WERI-Rb-1 (cell line): ENCODE measurements at regions not wholly inside any gene's neighbourhood (a gene's known extent, or its start where the extent isn't known, plus 50 kb on each side); places are given as distances from the start of the nearest gene placed in this dataset.

Source experiments
- DNase-seq: peaks from one replicate; pipeline ENCODE4 v3.0.0-alpha.2; 2020
- H3K27ac ChIP-seq: fragments of 250-450 bp; sonication (Bioruptor Pico); 2 replicates; pipeline ENCODE4 v1.5.1; 2020; ENCODE audit warnings: mild to moderate bottlenecking, moderate library complexity
- H3K27me3 ChIP-seq: fragments of 250-450 bp; sonication (Bioruptor Pico); 2 replicates; pipeline ENCODE4 v1.5.1; 2021; ENCODE audit warnings: mild to moderate bottlenecking, low read depth, moderate library complexity; ENCODE audit not compliant: insufficient read depth, severe bottlenecking
- H3K36me3 ChIP-seq: fragments of 250-450 bp; sonication (Bioruptor Pico); 2 replicates; pipeline ENCODE4 v1.5.1; 2020; ENCODE audit warnings: mild to moderate bottlenecking, moderate library complexity
- H3K4me3 ChIP-seq: 2 replicates; pipeline ENCODE4 v1.5.1; 2011; ENCODE audit warnings: low read depth, mild to moderate bottlenecking, control low read depth, low read length
- H3K9me3 ChIP-seq: fragments of 250-450 bp; sonication (Bioruptor Pico); 2 replicates; pipeline ENCODE4 v1.5.1; 2021; ENCODE audit warnings: mild to moderate bottlenecking, moderate library complexity; ENCODE audit not compliant: severe bottlenecking
- CTCF ChIP-seq: IDR thresholded peaks from 2 replicates; pipeline ENCODE4 v1.5.1; 2011; ENCODE audit warnings: low read depth, mild to moderate bottlenecking, control low read depth, inconsistent platforms, low read length

- DNase-seq, result no peak
- no peak overlapping the region for H3K27ac ChIP-seq
- TF ChIP-seq CTCF, result no peak
These were observed 217.3 kb upstream of the IL12B start for GRCh38 chr5:159547466-159548195.

GRCh38 chr5:159548517-159548916 lies 218.2 kb upstream of the IL12B start:
- Histone ChIP-seq H3K9me3 (no peaks in the 10 kb centered on the region), H3K27me3 (peaks cover 4% of the 10 kb centered on the region), H3K4me3 (no peak overlapping the region), H3K27ac (no peak overlapping the region), H3K36me3 (no peaks in the 10 kb centered on the region)
- no peak for TF ChIP-seq CTCF
- DNase-seq, result no peak

More at GRCh38 chr5:159547466-159548195, 217.3 kb upstream of the IL12B start:
- Histone ChIP-seq H3K9me3 (no peaks in the 10 kb centered on the region), H3K27me3 (no peaks in the 10 kb centered on the region), H3K4me3 (no peak overlapping the region), H3K36me3 (no peaks in the 10 kb centered on the region)

GRCh38 chr5:159549046-159549445 lies 218.8 kb upstream of the IL12B start:
- DNase-seq, result no peak

GRCh38 chr5:159550951-159551350 lies 220.7 kb upstream of the IL12B start:
- no peak for DNase-seq
- TF ChIP-seq CTCF, result no peak

More at GRCh38 chr5:159549046-159549445, 218.8 kb upstream of the IL12B start:
- Histone ChIP-seq H3K4me3 (no peak overlapping the region), H3K27ac (no peak overlapping the region), H3K27me3 (peaks cover 4% of the 10 kb centered on the region), H3K9me3 (no peaks in the 10 kb centered on the region), H3K36me3 (no peaks in the 10 kb centered on the region)
- no peak for TF ChIP-seq CTCF

GRCh38 chr5:159552751-159553150 lies 222.5 kb upstream of the IL12B start:
- H3K9me3 ChIP-seq, result no peaks in the 10 kb centered on the region
- no peaks in the 10 kb centered on the region for H3K36me3 ChIP-seq
- no peak for TF ChIP-seq CTCF
- DNase-seq, result peak; percentile 10
- H3K27me3 ChIP-seq, result peaks cover 4% of the 10 kb centered on the region
- no peak overlapping the region for H3K4me3 ChIP-seq
- no peak overlapping the region for H3K27ac ChIP-seq

More at GRCh38 chr5:159550951-159551350, 220.7 kb upstream of the IL12B start:
- no peak overlapping the region for H3K4me3 ChIP-seq
- H3K9me3 ChIP-seq, result no peaks in the 10 kb centered on the region
- no peaks in the 10 kb centered on the region for H3K36me3 ChIP-seq
- H3K27me3 ChIP-seq, result peaks cover 4% of the 10 kb centered on the region
- no peak overlapping the region for H3K27ac ChIP-seq

GRCh38 chr5:159553792-159554191 lies 223.5 kb upstream of the IL12B start:
- DNase-seq, result no peak
- TF ChIP-seq CTCF, result no peak
- H3K36me3 ChIP-seq, result no peaks in the 10 kb centered on the region
- H3K27me3 ChIP-seq, result peaks cover 4% of the 10 kb centered on the region
- no peak overlapping the region for H3K4me3 ChIP-seq
- H3K9me3 ChIP-seq, result no peaks in the 10 kb centered on the region
- H3K27ac ChIP-seq, result no peak overlapping the region
